K562 (cell line): ENCODE measurements at regions not wholly inside any gene's neighbourhood (a gene's known extent, or its start where the extent isn't known, plus 50 kb on each side); places are given as distances from the start of the nearest gene placed in this dataset.

Experiments
- C11orf30 ChIP-seq: fragments of 450-650 bp; IDR thresholded peaks from 2 replicates; pipeline ENCODE4 v1.6.1; 2016; ENCODE audit warnings: low read depth, mild to moderate bottlenecking
- CHD2 ChIP-seq: IDR thresholded peaks from 2 replicates; pipeline ENCODE4 v1.6.1; 2011; ENCODE audit warnings: low read depth, low read length
- EP300 ChIP-seq: IDR thresholded peaks from 2 replicates; pipeline ENCODE4 v1.6.1; 2012; ENCODE audit warnings: low read length, improper control_type of control experiment
- FOXM1 ChIP-seq, 2 experiments: fragments of 450-650 bp in 1 of 2; sonication (generic) in 1 of 2; formaldehyde crosslinking in 1 of 2; IDR thresholded peaks; 2 replicates each; pipeline versions ENCODE4 v1.6.1 to v1.9.0; 2017 to 2022; ENCODE audit warnings: low read depth in 2 of 2, mild to moderate bottlenecking in 2 of 2, missing genetic modification reagents in 1 of 2, moderate library complexity in 1 of 2
- HNRNPK ChIP-seq: fragments of 200-400 bp; formaldehyde crosslinking; IDR thresholded peaks from one replicate; pipeline ENCODE4 v1.6.1; 2018; ENCODE audit warnings: mild to moderate bottlenecking, low read depth, low read length; ENCODE audit not compliant: poor library complexity, severe bottlenecking
- KLF10 ChIP-seq: fragments of 250-450 bp; sonication (Bioruptor Pico); IDR thresholded peaks from 2 replicates; pipeline ENCODE4 v1.6.1; 2021; ENCODE audit warnings: matching md5 sums
- LARP7 ChIP-seq: fragments of 450-650 bp; IDR thresholded peaks from 2 replicates; pipeline ENCODE4 v1.6.1; 2016
- POLR3A ChIP-seq: IDR thresholded peaks from 2 replicates; pipeline ENCODE4 v1.6.1; 2011; ENCODE audit warnings: borderline replicate concordance, mild to moderate bottlenecking, moderate library complexity; ENCODE audit not compliant: insufficient read length, insufficient read depth; ENCODE audit errors: extremely low read depth
- SIN3B ChIP-seq: fragments of 450-650 bp; IDR thresholded peaks from 2 replicates; pipeline ENCODE4 v1.6.1; 2017; ENCODE audit warnings: low read depth, mild to moderate bottlenecking, moderate library complexity
- TAF1 ChIP-seq: IDR thresholded peaks from 2 replicates; pipeline ENCODE4 v1.6.1; 2011; ENCODE audit warnings: mild to moderate bottlenecking, low read length, moderate library complexity; ENCODE audit not compliant: insufficient read depth, control insufficient read depth, severe bottlenecking; ENCODE audit errors: extremely low read depth
- XRCC5 ChIP-seq: fragments of 200-400 bp; formaldehyde crosslinking; IDR thresholded peaks from 2 replicates; pipeline ENCODE4 v1.6.1; 2017; ENCODE audit warnings: low read depth, mild to moderate bottlenecking, low read length
- ZNF699 ChIP-seq: fragments of 250-450 bp; sonication (Bioruptor Pico); IDR thresholded peaks from 2 replicates; pipeline ENCODE4 v1.8.0; 2021; ENCODE audit warnings: mild to moderate bottlenecking, moderate library complexity; ENCODE audit not compliant: insufficient replicate concordance
- TF ChIP-seq, protein P1 (sequence below), 3 experiments: IDR thresholded peaks in 2 of 3; conservative IDR thresholded peaks in 1 of 3; 2 replicates each; pipeline ENCODE4 v1.5.1; 2011 to 2012; ENCODE audit warnings: low read length in 3 of 3, mild to moderate bottlenecking in 3 of 3, control low read depth in 2 of 3, improper control_type of control experiment in 1 of 3, inconsistent platforms in 1 of 3, low read depth in 1 of 3, mixed read lengths in 1 of 3, moderate library complexity in 1 of 3; ENCODE audit not compliant: insufficient read depth in 2 of 3

DNA sequence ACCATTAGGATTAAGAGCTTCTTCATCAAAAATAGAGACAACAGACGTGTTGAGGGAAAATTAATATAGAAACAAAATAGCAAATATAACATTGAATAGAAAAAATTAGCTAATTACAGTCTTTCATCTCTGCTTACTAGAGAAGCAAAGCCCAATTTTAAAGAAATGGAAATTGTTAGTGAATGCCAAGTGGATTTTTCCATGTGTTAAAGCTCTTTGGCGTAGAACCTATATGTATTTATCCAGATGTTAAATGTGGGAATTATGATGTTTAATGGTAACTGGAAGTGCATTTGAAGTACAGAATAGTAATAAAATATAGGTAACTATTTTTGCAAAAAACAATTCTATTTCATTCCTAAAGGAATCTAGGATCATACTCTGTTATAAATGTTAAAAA lies 212.0 kb upstream of the COL3A1 start:
- TF ChIP-seq C11orf30 (no peak), HNRNPK (no peak), CHD2 (no peak), SIN3B (no peak), TAF1 (no peak), FOXM1 (IDR thresholded peaks at IDR 0.05; ENCODE audit: low read depth) (no peak), FOXM1 (CRISPR knock-in tag; IDR thresholded peaks at IDR 0.05; ENCODE audit: low read depth) (no peak), ZNF699 (CRISPR knock-in tag) (no peak), EP300 (no peak), XRCC5 (no peak), KLF10 (CRISPR knock-in tag) (no peak), LARP7 (no peak), POLR3A (no peak)
- TF ChIP-seq, protein P1, sequence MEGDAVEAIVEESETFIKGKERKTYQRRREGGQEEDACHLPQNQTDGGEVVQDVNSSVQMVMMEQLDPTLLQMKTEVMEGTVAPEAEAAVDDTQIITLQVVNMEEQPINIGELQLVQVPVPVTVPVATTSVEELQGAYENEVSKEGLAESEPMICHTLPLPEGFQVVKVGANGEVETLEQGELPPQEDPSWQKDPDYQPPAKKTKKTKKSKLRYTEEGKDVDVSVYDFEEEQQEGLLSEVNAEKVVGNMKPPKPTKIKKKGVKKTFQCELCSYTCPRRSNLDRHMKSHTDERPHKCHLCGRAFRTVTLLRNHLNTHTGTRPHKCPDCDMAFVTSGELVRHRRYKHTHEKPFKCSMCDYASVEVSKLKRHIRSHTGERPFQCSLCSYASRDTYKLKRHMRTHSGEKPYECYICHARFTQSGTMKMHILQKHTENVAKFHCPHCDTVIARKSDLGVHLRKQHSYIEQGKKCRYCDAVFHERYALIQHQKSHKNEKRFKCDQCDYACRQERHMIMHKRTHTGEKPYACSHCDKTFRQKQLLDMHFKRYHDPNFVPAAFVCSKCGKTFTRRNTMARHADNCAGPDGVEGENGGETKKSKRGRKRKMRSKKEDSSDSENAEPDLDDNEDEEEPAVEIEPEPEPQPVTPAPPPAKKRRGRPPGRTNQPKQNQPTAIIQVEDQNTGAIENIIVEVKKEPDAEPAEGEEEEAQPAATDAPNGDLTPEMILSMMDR (IDR thresholded peaks at IDR 0.05 in 2 of 3, conservative IDR thresholded peaks at IDR 0.05 in 1 of 3; ENCODE audit: insufficient read depth in 2 of 3, low read depth in 1 of 3, low read length in 3 of 3): no peak
